ENCODE measurements at regions not wholly inside any gene's neighbourhood (a gene's known extent, or its start where the extent isn't known, plus 50 kb on each side); places are given as distances from the start of the nearest gene placed in this dataset.
"Not testable (repeated sequence)": the region's sequence is repeated elsewhere in the genome, so short reads cannot be mapped to it uniquely, and the experiment has no call there.

- intact Hi-C loops (cut with DNase I, micrococcal nuclease): no loop called here
- ATAC-seq (no peak), DNase-seq (no peak)
- H3K9me3 ChIP-seq: no peaks in the 10 kb centered on the region
- H3K4me3 ChIP-seq: no peak overlapping the region
- no peaks in the 10 kb centered on the region for H3K4me1 ChIP-seq (ENCODE audit: low read depth)
- no peaks in the 10 kb centered on the region for H3K36me3 ChIP-seq (ENCODE audit: low read depth)
- no peak for TF ChIP-seq CTCF (IDR thresholded peaks at IDR 0.05)
These were observed 349.9 kb downstream of the FBXW7 start for GRCh38 chr4:152185786-152186550.

GRCh38 chr4:152181150-152181549 lies 354.7 kb downstream of the FBXW7 start:
- Histone ChIP-seq H3K36me3 (ENCODE audit: low read depth) (no peaks in the 10 kb centered on the region), H3K9me3 (no peaks in the 10 kb centered on the region), H3K4me1 (ENCODE audit: low read depth) (no peaks in the 10 kb centered on the region), H3K4me3 (no peak overlapping the region)
- no peak for ATAC-seq
- TF ChIP-seq CTCF (IDR thresholded peaks at IDR 0.05): no peak
- intact Hi-C loops (cut with DNase I, micrococcal nuclease): no loop called here
- no peak for DNase-seq

GRCh38 chr4:152180369-152180768 lies 355.5 kb downstream of the FBXW7 start:
- H3K4me3 ChIP-seq: no peak overlapping the region
- no peak for TF ChIP-seq CTCF (IDR thresholded peaks at IDR 0.05)
- H3K36me3 ChIP-seq (ENCODE audit: low read depth): no peaks in the 10 kb centered on the region
- intact Hi-C loops (cut with DNase I, micrococcal nuclease): no loop called here
- ATAC-seq (no peak), DNase-seq (no peak)
- H3K4me1 ChIP-seq (ENCODE audit: low read depth): no peaks in the 10 kb centered on the region
- no peaks in the 10 kb centered on the region for H3K9me3 ChIP-seq

- H3K36me3 ChIP-seq (ENCODE audit: low read depth); intact Hi-C loops (cut with DNase I, micrococcal nuclease); H3K4me3 ChIP-seq; DNase-seq; H3K9me3 ChIP-seq; ATAC-seq; H3K4me1 ChIP-seq (ENCODE audit: low read depth): not testable (repeated sequence)
These were observed 358.4 kb downstream of the FBXW7 start for GRCh38 chr4:152177538-152177937.

GRCh38 chr4:152176627-152177214 lies 359.2 kb downstream of the FBXW7 start:
- DNase-seq (no peak), ATAC-seq (no peak)
- intact Hi-C loops (cut with DNase I, micrococcal nuclease): no loop called here
- H3K4me1 ChIP-seq (ENCODE audit: low read depth): no peaks in the 10 kb centered on the region
- TF ChIP-seq CTCF (IDR thresholded peaks at IDR 0.05): no peak
- H3K4me3 ChIP-seq: no peak overlapping the region
- no peaks in the 10 kb centered on the region for H3K36me3 ChIP-seq (ENCODE audit: low read depth)
- H3K9me3 ChIP-seq: no peaks in the 10 kb centered on the region

- H3K4me1 ChIP-seq (ENCODE audit: low read depth): no peaks in the 10 kb centered on the region
- DNase-seq (no peak), ATAC-seq (no peak)
- TF ChIP-seq CTCF (IDR thresholded peaks at IDR 0.05): no peak
- H3K9me3 ChIP-seq: no peaks in the 10 kb centered on the region
- H3K4me3 ChIP-seq: no peak overlapping the region
- H3K36me3 ChIP-seq (ENCODE audit: low read depth): no peaks in the 10 kb centered on the region
- intact Hi-C loops (cut with DNase I, micrococcal nuclease): no loop called here
These were observed 360.3 kb downstream of the FBXW7 start for GRCh38 chr4:152175586-152175985.
